A549 (cell line): ENCODE measurements at regions not wholly inside any gene's neighbourhood (a gene's known extent, or its start where the extent isn't known, plus 50 kb on each side); places are given as distances from the start of the nearest gene placed in this dataset.

Source experiments
- ATAC-seq, 2 experiments: fragments of 200-7000 bp in 1 of 2; fragments of >200 bp in 1 of 2; cut with Nextera tagmentation in 1 of 2; cut with Tn5 transposase in 1 of 2; 3 replicates each; pipeline versions ENCODE4 v1.8.0 to v1.9.1; 2018 to 2020; ENCODE audit warnings: mild to moderate bottlenecking in 1 of 2, moderate library complexity in 1 of 2
- CTCF ChIA-PET: fragments of 300-600 bp; sonication (Branson Sonifier 250); formaldehyde crosslinking; extraction: SDS; loops from one replicate; lab custom pipeline; 2021; ENCODE audit warnings: antibody characterized with exemption, inconsistent platforms; lab: Yijun Ruan, JAX
- POLR2A ChIA-PET: fragments of 350-600 bp; formaldehyde crosslinking; extraction: SDS; loops from one replicate; lab custom pipeline; 2021; ENCODE audit warnings: antibody characterized with exemption, inconsistent platforms; lab: Yijun Ruan, JAX
- DNase-seq, 2 experiments: peaks; one replicate each; pipeline versions ENCODE4 v3.0.0 to v3.0.0-alpha.2; 2011 to 2016; ENCODE audit warnings: low read depth in 1 of 2, low spot score in 1 of 2
- FAIRE-seq: peaks from 2 replicates; lab custom pipeline; 2011; peaks lifted over from hg19 to GRCh38; lab: Jason Lieb, UNC
- H3K27ac ChIP-seq, 2 experiments: fragments of >200 bp; sonication (Bioruptor Twin); formaldehyde crosslinking; 3 replicates each; pipeline ENCODE4 v1.5.1; 2016 to 2017
- H3K4me1 ChIP-seq: fragments of >200 bp; sonication (Bioruptor Twin); formaldehyde crosslinking; 3 replicates; pipeline ENCODE4 v1.6.1; 2016
- H3K4me2 ChIP-seq: fragments of >200 bp; sonication (Bioruptor Twin); formaldehyde crosslinking; 3 replicates; pipeline ENCODE4 v1.6.1; 2016
- H3K4me3 ChIP-seq: fragments of >200 bp; sonication (Bioruptor Twin); formaldehyde crosslinking; 3 replicates; pipeline ENCODE4 v1.5.1; 2016
- H3K9me3 ChIP-seq: fragments of >200 bp; sonication (Bioruptor Twin); formaldehyde crosslinking; 3 replicates; pipeline ENCODE4 v1.6.1; 2016
- ATOH8 ChIP-seq: fragments of 250-450 bp; sonication (Bioruptor Pico); IDR thresholded peaks from 2 replicates; pipeline ENCODE4 v1.5.0; 2020; ENCODE audit warnings: low read depth, mild to moderate bottlenecking, moderate library complexity
- CBX2 ChIP-seq: fragments of 200-600 bp; sonication (generic); IDR thresholded peaks from 2 replicates; pipeline ENCODE4 v1.6.1; 2016; ENCODE audit warnings: low read depth, mild to moderate bottlenecking, borderline replicate concordance
- CHD2 ChIP-seq: fragments of 150-350 bp; IDR thresholded peaks from 2 replicates; pipeline ENCODE4 v1.6.1; 2014; ENCODE audit warnings: low read length; ENCODE audit not compliant: partially characterized antibody
- EHF ChIP-seq: fragments of 250-450 bp; sonication (Bioruptor Pico); IDR thresholded peaks from 2 replicates; pipeline ENCODE4 v1.5.0; 2020; ENCODE audit warnings: mild to moderate bottlenecking
- HDAC2 ChIP-seq: fragments of 200-600 bp; sonication (generic); IDR thresholded peaks from 2 replicates; pipeline ENCODE4 v1.6.1; 2016
- HEYL ChIP-seq: fragments of 250-450 bp; sonication (Bioruptor Pico); IDR thresholded peaks from 2 replicates; pipeline ENCODE4 v1.8.0; 2021; ENCODE audit warnings: mild to moderate bottlenecking, moderate library complexity
- JUN ChIP-seq, 2 experiments: fragments of >200 bp; sonication (Bioruptor Twin); formaldehyde crosslinking; IDR thresholded peaks; 2 replicates in 1 of 2; 3 replicates in 1 of 2; pipeline ENCODE4 v1.6.1; 2016 to 2017
- KDM5A ChIP-seq: fragments of 200-600 bp; sonication (generic); IDR thresholded peaks from 2 replicates; pipeline ENCODE4 v1.6.1; 2016; ENCODE audit warnings: antibody characterized with exemption, mild to moderate bottlenecking
- MYC ChIP-seq: IDR thresholded peaks from 2 replicates; pipeline ENCODE4 v1.6.1; 2012; ENCODE audit warnings: mild to moderate bottlenecking, inconsistent platforms, low read length, improper control_type of control experiment, borderline replicate concordance
- NFE2L2 ChIP-seq: fragments of 150-350 bp; conservative IDR thresholded peaks from 2 replicates; pipeline ENCODE4 v1.6.1; 2014; ENCODE audit warnings: low read length
- NR3C1 ChIP-seq: fragments of >200 bp; sonication (Bioruptor Twin); formaldehyde crosslinking; IDR thresholded peaks from 3 replicates; pipeline ENCODE4 v1.6.1; 2017
- POLR2A ChIP-seq: IDR thresholded peaks from 2 replicates; pipeline ENCODE4 v1.6.1; 2012; ENCODE audit warnings: mild to moderate bottlenecking, low read length
- POLR2AphosphoS2 ChIP-seq: conservative IDR thresholded peaks from 2 replicates; pipeline ENCODE4 v1.6.1; 2012; ENCODE audit warnings: low read length, improper control_type of control experiment, inconsistent platforms
- RFX5 ChIP-seq: fragments of 450-650 bp; IDR thresholded peaks from 2 replicates; pipeline ENCODE4 v1.7.1; 2014; ENCODE audit warnings: antibody characterized with exemption, mild to moderate bottlenecking, moderate library complexity
- SMC3 ChIP-seq: fragments of >200 bp; sonication (Bioruptor Twin); formaldehyde crosslinking; IDR thresholded peaks from 3 replicates; pipeline ENCODE4 v1.6.1; 2018; ENCODE audit warnings: inconsistent platforms
- TP53 ChIP-seq: fragments of 250-450 bp; sonication (Bioruptor Pico); IDR thresholded peaks from 2 replicates; pipeline ENCODE4 v1.5.0; 2021; ENCODE audit warnings: mild to moderate bottlenecking, moderate library complexity
- ZFP36 ChIP-seq: fragments of 450-650 bp; IDR thresholded peaks from 2 replicates; pipeline ENCODE4 v1.6.1; 2014; ENCODE audit warnings: borderline replicate concordance; ENCODE audit not compliant: partially characterized antibody
- ZSCAN20 ChIP-seq: fragments of 250-450 bp; sonication (Bioruptor Pico); IDR thresholded peaks from 2 replicates; pipeline ENCODE4 v1.8.0; 2022; ENCODE audit warnings: mild to moderate bottlenecking, moderate library complexity
- WGBS: methylation state at CpG from one replicate; pipeline ENCODE4 v1.1.6; 2017; ENCODE audit errors: missing lambda C conversion rate; 5-methylcytosine and 5-hydroxymethylcytosine counted together
- TF ChIP-seq, protein P1 (sequence below): fragments of >200 bp; sonication (Bioruptor Twin); formaldehyde crosslinking; IDR thresholded peaks from 3 replicates; pipeline ENCODE4 v1.6.1; 2016
- TF ChIP-seq, protein P2 (sequence below): fragments of 250-450 bp; sonication (Bioruptor Pico); IDR thresholded peaks from 2 replicates; pipeline ENCODE4 v1.5.0; 2021; ENCODE audit warnings: mild to moderate bottlenecking, moderate library complexity, borderline replicate concordance
- TF ChIP-seq, protein P3 (sequence below): fragments of >200 bp; sonication (Bioruptor Twin); formaldehyde crosslinking; IDR thresholded peaks from 3 replicates; pipeline ENCODE4 v1.5.1; 2016
- TF ChIP-seq, protein P4 (sequence below): fragments of 200-600 bp; sonication (generic); IDR thresholded peaks from 2 replicates; pipeline ENCODE4 v1.6.1; 2016; ENCODE audit warnings: antibody characterized with exemption, mild to moderate bottlenecking, moderate library complexity

- TF ChIP-seq ATOH8 (CRISPR knock-in tag) (no peak), SMC3 (no peak), CHD2 (no peak), NR3C1 (no peak), MYC (no peak), NFE2L2 (no peak), HEYL (CRISPR knock-in tag) (no peak), POLR2AphosphoS2 (no peak), EHF (CRISPR knock-in tag) (no peak), JUN (IDR thresholded peaks at IDR 0.05) (no peak), ZFP36 (no peak), KDM5A (no peak), RFX5 (no peak), HDAC2 (no peak), ZSCAN20 (CRISPR knock-in tag) (no peak)
- TF ChIP-seq, protein P1, sequence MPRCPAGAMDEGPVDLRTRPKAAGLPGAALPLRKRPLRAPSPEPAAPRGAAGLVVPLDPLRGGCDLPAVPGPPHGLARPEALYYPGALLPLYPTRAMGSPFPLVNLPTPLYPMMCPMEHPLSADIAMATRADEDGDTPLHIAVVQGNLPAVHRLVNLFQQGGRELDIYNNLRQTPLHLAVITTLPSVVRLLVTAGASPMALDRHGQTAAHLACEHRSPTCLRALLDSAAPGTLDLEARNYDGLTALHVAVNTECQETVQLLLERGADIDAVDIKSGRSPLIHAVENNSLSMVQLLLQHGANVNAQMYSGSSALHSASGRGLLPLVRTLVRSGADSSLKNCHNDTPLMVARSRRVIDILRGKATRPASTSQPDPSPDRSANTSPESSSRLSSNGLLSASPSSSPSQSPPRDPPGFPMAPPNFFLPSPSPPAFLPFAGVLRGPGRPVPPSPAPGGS: no peak
- TF ChIP-seq, protein P2, sequence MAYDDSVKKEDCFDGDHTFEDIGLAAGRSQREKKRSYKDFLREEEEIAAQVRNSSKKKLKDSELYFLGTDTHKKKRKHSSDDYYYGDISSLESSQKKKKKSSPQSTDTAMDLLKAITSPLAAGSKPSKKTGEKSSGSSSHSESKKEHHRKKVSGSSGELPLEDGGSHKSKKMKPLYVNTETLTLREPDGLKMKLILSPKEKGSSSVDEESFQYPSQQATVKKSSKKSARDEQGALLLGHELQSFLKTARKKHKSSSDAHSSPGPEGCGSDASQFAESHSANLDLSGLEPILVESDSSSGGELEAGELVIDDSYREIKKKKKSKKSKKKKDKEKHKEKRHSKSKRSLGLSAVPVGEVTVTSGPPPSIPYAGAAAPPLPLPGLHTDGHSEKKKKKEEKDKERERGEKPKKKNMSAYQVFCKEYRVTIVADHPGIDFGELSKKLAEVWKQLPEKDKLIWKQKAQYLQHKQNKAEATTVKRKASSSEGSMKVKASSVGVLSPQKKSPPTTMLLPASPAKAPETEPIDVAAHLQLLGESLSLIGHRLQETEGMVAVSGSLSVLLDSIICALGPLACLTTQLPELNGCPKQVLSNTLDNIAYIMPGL (CRISPR knock-in tag): no peak
- no peak overlapping the region for H3K4me3 ChIP-seq
- DNase-seq (no peak), FAIRE-seq (no peak), ATAC-seq (no peak)
- no peak overlapping the region for H3K4me2 ChIP-seq
- H3K9me3 ChIP-seq: no peaks in the 10 kb centered on the region
- H3K27ac ChIP-seq: no peak overlapping the region
- ChIA-PET POLR2A (no interaction called here), CTCF (no interaction called here)
- WGBS: 67% methylated on average over 5 of the region's 5 CpGs
- H3K4me1 ChIP-seq: no peaks in the 10 kb centered on the region
Measured at GRCh38 chr14:35999294-35999693, 173.2 kb downstream of the BRMS1L start.

DNA sequence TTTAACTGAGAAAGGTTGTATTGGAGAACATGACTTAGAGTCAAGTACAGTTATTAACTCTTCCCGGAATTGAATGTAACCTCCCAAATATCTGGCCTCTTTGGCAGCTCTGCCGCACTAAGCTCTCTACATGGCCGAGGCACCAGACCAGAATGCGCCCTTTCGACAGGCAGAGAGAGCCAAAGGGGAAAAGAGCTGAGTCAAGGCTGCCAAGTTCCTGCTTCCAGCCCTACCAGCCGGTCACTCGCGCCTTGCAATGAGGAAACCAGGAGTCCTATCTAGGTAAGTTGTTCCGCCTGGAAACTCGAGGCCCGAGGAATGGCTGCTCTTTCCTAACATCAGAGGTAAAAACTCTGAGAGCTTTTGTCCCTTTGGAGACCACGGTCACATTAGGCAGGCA is 172.2 kb downstream of the BRMS1L start:
- 71% methylated on average over 12 of the region's 12 CpGs for WGBS
- no peaks in the 10 kb centered on the region for H3K4me1 ChIP-seq

More for the DNA sequence above, 172.2 kb downstream of the BRMS1L start:
- no peaks in the 10 kb centered on the region for H3K9me3 ChIP-seq
- TF ChIP-seq CBX2: no peak
- TF ChIP-seq, protein P3, sequence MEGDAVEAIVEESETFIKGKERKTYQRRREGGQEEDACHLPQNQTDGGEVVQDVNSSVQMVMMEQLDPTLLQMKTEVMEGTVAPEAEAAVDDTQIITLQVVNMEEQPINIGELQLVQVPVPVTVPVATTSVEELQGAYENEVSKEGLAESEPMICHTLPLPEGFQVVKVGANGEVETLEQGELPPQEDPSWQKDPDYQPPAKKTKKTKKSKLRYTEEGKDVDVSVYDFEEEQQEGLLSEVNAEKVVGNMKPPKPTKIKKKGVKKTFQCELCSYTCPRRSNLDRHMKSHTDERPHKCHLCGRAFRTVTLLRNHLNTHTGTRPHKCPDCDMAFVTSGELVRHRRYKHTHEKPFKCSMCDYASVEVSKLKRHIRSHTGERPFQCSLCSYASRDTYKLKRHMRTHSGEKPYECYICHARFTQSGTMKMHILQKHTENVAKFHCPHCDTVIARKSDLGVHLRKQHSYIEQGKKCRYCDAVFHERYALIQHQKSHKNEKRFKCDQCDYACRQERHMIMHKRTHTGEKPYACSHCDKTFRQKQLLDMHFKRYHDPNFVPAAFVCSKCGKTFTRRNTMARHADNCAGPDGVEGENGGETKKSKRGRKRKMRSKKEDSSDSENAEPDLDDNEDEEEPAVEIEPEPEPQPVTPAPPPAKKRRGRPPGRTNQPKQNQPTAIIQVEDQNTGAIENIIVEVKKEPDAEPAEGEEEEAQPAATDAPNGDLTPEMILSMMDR: no peak
- TF ChIP-seq JUN (IDR thresholded peaks at IDR 0.05): no peak
- TF ChIP-seq, protein P4, sequence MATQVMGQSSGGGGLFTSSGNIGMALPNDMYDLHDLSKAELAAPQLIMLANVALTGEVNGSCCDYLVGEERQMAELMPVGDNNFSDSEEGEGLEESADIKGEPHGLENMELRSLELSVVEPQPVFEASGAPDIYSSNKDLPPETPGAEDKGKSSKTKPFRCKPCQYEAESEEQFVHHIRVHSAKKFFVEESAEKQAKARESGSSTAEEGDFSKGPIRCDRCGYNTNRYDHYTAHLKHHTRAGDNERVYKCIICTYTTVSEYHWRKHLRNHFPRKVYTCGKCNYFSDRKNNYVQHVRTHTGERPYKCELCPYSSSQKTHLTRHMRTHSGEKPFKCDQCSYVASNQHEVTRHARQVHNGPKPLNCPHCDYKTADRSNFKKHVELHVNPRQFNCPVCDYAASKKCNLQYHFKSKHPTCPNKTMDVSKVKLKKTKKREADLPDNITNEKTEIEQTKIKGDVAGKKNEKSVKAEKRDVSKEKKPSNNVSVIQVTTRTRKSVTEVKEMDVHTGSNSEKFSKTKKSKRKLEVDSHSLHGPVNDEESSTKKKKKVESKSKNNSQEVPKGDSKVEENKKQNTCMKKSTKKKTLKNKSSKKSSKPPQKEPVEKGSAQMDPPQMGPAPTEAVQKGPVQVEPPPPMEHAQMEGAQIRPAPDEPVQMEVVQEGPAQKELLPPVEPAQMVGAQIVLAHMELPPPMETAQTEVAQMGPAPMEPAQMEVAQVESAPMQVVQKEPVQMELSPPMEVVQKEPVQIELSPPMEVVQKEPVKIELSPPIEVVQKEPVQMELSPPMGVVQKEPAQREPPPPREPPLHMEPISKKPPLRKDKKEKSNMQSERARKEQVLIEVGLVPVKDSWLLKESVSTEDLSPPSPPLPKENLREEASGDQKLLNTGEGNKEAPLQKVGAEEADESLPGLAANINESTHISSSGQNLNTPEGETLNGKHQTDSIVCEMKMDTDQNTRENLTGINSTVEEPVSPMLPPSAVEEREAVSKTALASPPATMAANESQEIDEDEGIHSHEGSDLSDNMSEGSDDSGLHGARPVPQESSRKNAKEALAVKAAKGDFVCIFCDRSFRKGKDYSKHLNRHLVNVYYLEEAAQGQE: no peak
- no peak for TF ChIP-seq EHF (CRISPR knock-in tag)
- TF ChIP-seq TP53 (CRISPR knock-in tag): no peak
- no peak for TF ChIP-seq POLR2A
- DNase-seq (no peak), FAIRE-seq (no peak), ATAC-seq (no peak)
- H3K27ac ChIP-seq: no peak overlapping the region
- H3K4me3 ChIP-seq: no peak overlapping the region
- POLR2A ChIA-PET: no interaction called here
- H3K4me2 ChIP-seq: no peak overlapping the region
- CTCF ChIA-PET: interaction anchor here (1.0 kb wide), 1 partner anchor 71 kb away, joined by 3 read pairs; no protein-coding TSS in a partner anchor
